CD14-positive monocyte (primary cell): ENCODE measurements at regions not wholly inside any gene's neighbourhood (a gene's known extent, or its start where the extent isn't known, plus 50 kb on each side); places are given as distances from the start of the nearest gene placed in this dataset.

Experiments
- DNase-seq, 3 donors: peaks; one replicate each; pipeline ENCODE4 v3.0.0-alpha.2; 2011 to 2022
- H2AFZ ChIP-seq: 2 replicates; pipeline ENCODE4 v1.6.0; 2012; ENCODE audit warnings: mild to moderate bottlenecking, low read depth, low read length, inconsistent platforms; ENCODE audit not compliant: insufficient read depth, poor library complexity, severe bottlenecking
- H3K27ac ChIP-seq, 2 donors: 1 replicate in 1 of 2; 2 replicates in 1 of 2; pipeline ENCODE4 v1.5.1; 2012 to 2013; ENCODE audit warnings: low read length in 2 of 2, control low read depth in 1 of 2, inconsistent platforms in 1 of 2, low read depth in 1 of 2, mild to moderate bottlenecking in 1 of 2
- H3K27me3 ChIP-seq, 2 donors: one replicate each; pipeline versions ENCODE4 v1.6.0 to v1.6.1; 2011 to 2013; ENCODE audit warnings: low read length in 2 of 2; ENCODE audit not compliant: control insufficient read depth in 2 of 2, insufficient read depth in 2 of 2
- H3K36me3 ChIP-seq, 2 donors: replicated peaks in 1 of 2; 1 replicate in 1 of 2; 2 replicates in 1 of 2; pipeline versions ENCODE4 v1.5.1 to v1.6.1; 2012 to 2013; ENCODE audit warnings: low read length in 2 of 2, control low read depth in 1 of 2, inconsistent platforms in 1 of 2, mild to moderate bottlenecking in 1 of 2; ENCODE audit not compliant: insufficient read depth in 2 of 2, control insufficient read depth in 1 of 2
- H3K4me1 ChIP-seq, 2 donors: 1 replicate in 1 of 2; 2 replicates in 1 of 2; pipeline versions ENCODE4 v1.5.1 to v1.6.1; 2012 to 2013; ENCODE audit warnings: low read length in 2 of 2, control low read depth in 1 of 2, inconsistent platforms in 1 of 2, mild to moderate bottlenecking in 1 of 2, moderate library complexity in 1 of 2; ENCODE audit not compliant: insufficient read depth in 2 of 2, control insufficient read depth in 1 of 2
- H3K4me2 ChIP-seq: replicated peaks from 2 replicates; pipeline ENCODE3; 2012; ENCODE audit warnings: low read length, moderate library complexity, mild to moderate bottlenecking; ENCODE audit not compliant: poor library complexity, severe bottlenecking; ENCODE audit errors: extremely low read depth
- H3K4me3 ChIP-seq, 3 experiments: fragments of 200-600 bp in 1 of 3; sonication (generic) in 1 of 3; replicated peaks in 1 of 3; 1 replicate in 2 of 3; 2 replicates in 1 of 3; pipeline ENCODE4 v1.5.1; 2011 to 2013; ENCODE audit warnings: low read length in 3 of 3, mild to moderate bottlenecking in 3 of 3, control low read depth in 2 of 3, low read depth in 2 of 3, inconsistent platforms in 1 of 3, moderate library complexity in 1 of 3
- H3K79me2 ChIP-seq: 2 replicates; pipeline ENCODE4 v1.6.0; 2012; ENCODE audit warnings: mild to moderate bottlenecking, control low read depth, inconsistent platforms, low read length, moderate library complexity; ENCODE audit not compliant: insufficient read depth
- H3K9ac ChIP-seq: 2 replicates; pipeline ENCODE4 v1.6.0; 2017; ENCODE audit warnings: low read length, mild to moderate bottlenecking; ENCODE audit not compliant: insufficient read depth, poor library complexity, severe bottlenecking
- H3K9me3 ChIP-seq, 2 donors: replicated peaks in 1 of 2; 1 replicate in 1 of 2; 2 replicates in 1 of 2; pipeline versions ENCODE4 v1.5.1 to v1.6.1; 2012 to 2013; ENCODE audit warnings: low read length in 2 of 2, control low read depth in 1 of 2; ENCODE audit not compliant: control insufficient read depth in 1 of 2, insufficient read depth in 1 of 2
- H4K20me1 ChIP-seq: 2 replicates; pipeline ENCODE4 v1.6.0; 2012; ENCODE audit warnings: mild to moderate bottlenecking, low read length, control low read depth, moderate library complexity; ENCODE audit not compliant: insufficient read depth
- H3K27ac Mint-ChIP-seq, 7 donors: one replicate each; pipeline ENCODE4 v1.8.0; 2020; ENCODE audit warnings: mild to moderate bottlenecking in 7 of 7, mixed read lengths in 7 of 7, moderate library complexity in 6 of 7, inconsistent platforms in 2 of 7
- H3K27me3 Mint-ChIP-seq, 3 donors: one replicate each; pipeline ENCODE4 v1.8.0; 2021 to 2022; ENCODE audit warnings: low read depth in 3 of 3, mild to moderate bottlenecking in 3 of 3, mixed read lengths in 3 of 3, moderate library complexity in 3 of 3, inconsistent platforms in 1 of 3
- H3K36me3 Mint-ChIP-seq, 2 donors: one replicate each; pipeline ENCODE4 v1.8.0; 2020; ENCODE audit warnings: mixed read lengths in 2 of 2, inconsistent platforms in 1 of 2, mild to moderate bottlenecking in 1 of 2
- H3K4me1 Mint-ChIP-seq: one replicate; pipeline ENCODE4 v1.8.0; 2020; ENCODE audit warnings: mild to moderate bottlenecking, mixed read lengths
- H3K4me3 Mint-ChIP-seq, 2 donors: one replicate each; pipeline ENCODE4 v1.8.0; 2020; ENCODE audit warnings: mild to moderate bottlenecking in 2 of 2, mixed read lengths in 2 of 2, moderate library complexity in 1 of 2
- H3K9me3 Mint-ChIP-seq, 7 donors: one replicate each; pipeline ENCODE4 v1.8.0; 2020 to 2022; ENCODE audit warnings: mixed read lengths in 7 of 7, mild to moderate bottlenecking in 6 of 7, moderate library complexity in 6 of 7, inconsistent platforms in 2 of 7
- CTCF ChIP-seq: fragments of 200-600 bp; IDR thresholded peaks from one replicate; pipeline ENCODE4 v1.8.0; 2022; ENCODE audit warnings: antibody characterized with exemption, mild to moderate bottlenecking
- WGBS: methylation state at CpG from one replicate; pipeline ENCODE4 v1.1.5; 2013; ENCODE audit warnings: missing lambda C conversion rate; ENCODE audit not compliant: insufficient coverage; 5-methylcytosine and 5-hydroxymethylcytosine counted together
- intact Hi-C, 2 donors: fragments of 100-400 bp; cut with micrococcal nuclease; formaldehyde crosslinking; loops; one replicate each; pipeline versions ENCODE4 v1.15.0 to v1.15.1; 2023

DNA sequence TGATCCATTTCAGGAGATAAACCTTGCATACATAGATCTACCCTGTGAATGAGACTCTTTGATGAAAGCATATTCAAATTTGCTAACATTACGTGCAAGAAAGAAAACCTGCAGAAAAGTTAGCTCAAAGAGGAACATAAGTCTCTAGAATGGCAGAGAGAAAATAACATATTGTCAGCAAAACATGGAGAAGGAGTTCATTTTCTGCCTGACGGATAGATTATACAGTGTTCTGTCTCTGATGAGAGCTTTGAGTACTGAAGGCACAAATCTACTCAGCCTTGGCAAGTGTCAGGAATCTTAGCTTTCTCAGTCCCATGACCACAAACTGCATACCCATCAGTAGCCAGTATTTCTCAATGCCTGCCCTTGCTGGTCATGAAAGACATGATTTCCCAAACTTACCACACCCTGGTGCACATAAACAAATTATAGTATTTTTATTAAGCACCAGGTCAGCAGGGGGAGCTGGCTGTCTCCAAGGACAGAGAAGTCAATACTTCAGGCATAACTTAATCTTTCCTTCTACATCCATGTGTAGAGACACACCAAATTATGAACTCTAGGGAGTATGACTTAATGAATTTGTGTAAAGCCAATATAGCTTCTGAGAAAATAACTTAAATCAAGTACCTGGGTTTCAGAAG, 401.2 kb upstream of the SOX11 start:
- Histone ChIP-seq H3K4me3 (no peak overlapping the region), H2AFZ (no peak overlapping the region), H3K27me3 (no peaks in the 10 kb centered on the region), H3K9ac (no peak overlapping the region), H3K9me3 (no peaks in the 10 kb centered on the region), H4K20me1 (no peaks in the 10 kb centered on the region), H3K79me2 (no peaks in the 10 kb centered on the region), H3K27ac (no peak overlapping the region), H3K36me3 (no peaks in the 10 kb centered on the region), H3K4me1 (no peaks in the 10 kb centered on the region), H3K4me2 (no peak overlapping the region)
- Mint-ChIP-seq H3K4me3 (no peak overlapping the region), H3K9me3 (peaks cover 0 to 4% (median 0%) of the 10 kb centered on the region in 7 donors), H3K4me1 (no peaks in the 10 kb centered on the region), H3K36me3 (no peaks in the 10 kb centered on the region), H3K27me3 (no peaks in the 10 kb centered on the region), H3K27ac (no peak overlapping the region)
- intact Hi-C loops: no loop called here
- TF ChIP-seq CTCF: no peak
- no CpG with 5 or more reads among the region's 2 CpGs for WGBS
- DNase-seq: no peak

DNA sequence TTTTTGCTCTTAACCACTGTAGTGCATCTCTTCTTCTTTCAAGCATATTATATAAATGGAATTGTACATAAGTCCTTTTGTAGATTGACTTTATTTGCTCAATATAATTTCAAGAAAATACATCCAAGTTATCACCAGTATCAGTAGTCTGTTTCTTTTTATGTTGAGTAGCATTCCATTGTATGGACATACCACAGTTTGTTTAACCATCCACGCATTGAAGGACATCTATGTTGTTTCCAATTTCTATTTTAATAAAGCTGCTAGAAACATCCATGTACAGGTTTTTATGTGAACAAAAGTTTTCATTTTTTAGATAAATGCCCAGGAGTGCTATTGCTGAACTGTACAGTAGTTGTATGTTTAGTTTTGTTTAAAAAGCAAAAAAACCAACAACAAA, 387.5 kb upstream of the SOX11 start:
- Histone ChIP-seq H3K36me3 (no peaks in the 10 kb centered on the region), H3K4me3 (no peak overlapping the region), H4K20me1 (no peaks in the 10 kb centered on the region), H3K27me3 (no peaks in the 10 kb centered on the region), H2AFZ (no peak overlapping the region), H3K9ac (no peak overlapping the region), H3K4me1 (no peaks in the 10 kb centered on the region), H3K4me2 (no peak overlapping the region), H3K9me3 (no peaks in the 10 kb centered on the region), H3K27ac (no peak overlapping the region), H3K79me2 (no peaks in the 10 kb centered on the region)
- Mint-ChIP-seq H3K36me3 (no peaks in the 10 kb centered on the region), H3K4me3 (no peak overlapping the region), H3K27me3 (peaks cover 0 to 1% (median 1%) of the 10 kb centered on the region in 3 donors), H3K9me3 (peaks cover 0 to 11% (median 5%) of the 10 kb centered on the region in 7 donors), H3K27ac (no peak overlapping the region), H3K4me1 (no peaks in the 10 kb centered on the region)
- WGBS: no CpG with 5 or more reads among the region's 1 CpG
- DNase-seq: no peak
- intact Hi-C loops: no loop called here
- TF ChIP-seq CTCF: no peak
